Kidney (tissue), 13 donors: ENCODE measurements at regions not wholly inside any gene's neighbourhood (a gene's known extent, or its start where the extent isn't known, plus 50 kb on each side); places are given as distances from the start of the nearest gene placed in this dataset.
A peak's percentile ranks its signal among the peaks of the same experiment; 100 is the strongest.

Experiments used
- DNase-seq, 5 donors: peaks; one replicate each; pipeline ENCODE4 v3.0.0-alpha.2; 2013 to 2020
- FAIRE-seq: peaks from 2 replicates; lab custom pipeline; 2012; peaks lifted over from hg19 to GRCh38; lab: Jason Lieb, UNC
- H3K27ac ChIP-seq, 2 donors: one replicate each; pipeline ENCODE4 v1.7.0; 2013; ENCODE audit warnings: low read depth in 2 of 2, low read length in 2 of 2, inconsistent platforms in 1 of 2
- H3K27me3 ChIP-seq: one replicate; pipeline ENCODE4 v1.7.1; 2013; ENCODE audit warnings: low read length, inconsistent platforms; ENCODE audit not compliant: control insufficient read depth, insufficient read depth
- H3K36me3 ChIP-seq, 3 donors: one replicate each; pipeline versions ENCODE4 v1.7.0 to v1.7.1; 2013; ENCODE audit warnings: low read length in 3 of 3, control low read depth in 1 of 3, inconsistent platforms in 1 of 3; ENCODE audit not compliant: insufficient read depth in 3 of 3, control insufficient read depth in 2 of 3
- H3K4me1 ChIP-seq, 3 donors: one replicate each; pipeline versions ENCODE4 v1.7.0 to v1.7.1; 2013; ENCODE audit warnings: low read length in 3 of 3, inconsistent platforms in 1 of 3, low read depth in 1 of 3; ENCODE audit not compliant: control insufficient read depth in 2 of 3, insufficient read depth in 2 of 3
- H3K4me3 ChIP-seq, 3 donors: one replicate each; pipeline versions ENCODE4 v1.7.0 to v1.8.1; 2013; ENCODE audit warnings: low read length in 3 of 3, control low read depth in 1 of 3, inconsistent platforms in 1 of 3
- H3K9ac ChIP-seq, 3 donors: one replicate each; pipeline versions ENCODE4 v1.7.0 to v1.7.1; 2013; ENCODE audit warnings: low read length in 3 of 3, control low read depth in 1 of 3, inconsistent platforms in 1 of 3
- H3K9me3 ChIP-seq, 3 donors: one replicate each; pipeline versions ENCODE4 v1.7.0 to v1.7.1; 2013; ENCODE audit warnings: low read length in 3 of 3, control low read depth in 1 of 3, inconsistent platforms in 1 of 3; ENCODE audit not compliant: control insufficient read depth in 2 of 3, insufficient read depth in 1 of 3
- CTCF ChIP-seq: IDR thresholded peaks from 3 replicates; pipeline ENCODE4 v1.5.1; 2012; ENCODE audit warnings: mild to moderate bottlenecking, moderate library complexity, borderline replicate concordance; ENCODE audit not compliant: insufficient read depth; ENCODE audit errors: extremely low read depth
- intact Hi-C: fragments of 100-400 bp; cut with DNase I; formaldehyde crosslinking; loops from one replicate; pipeline ENCODE4 v1.11.1; 2022
- donor health status: control.
- donor health status: control.
- donor health status: control.
- donor health status: control.
- donor health status: control.
- donor health status: DM: yes; HTN: yes; CAD: no.
- donor health status: Normal renal cell carcinoma (clear cell type).

GRCh38 chr7:131688738-131689661, 132.6 kb upstream of the PODXL start:
- peaks cover 0 to 21% (median 12%) of the 10 kb centered on the region in 3 donors for H3K4me1 ChIP-seq
- H3K4me3 ChIP-seq, result peak overlapping the region in 1 of 3 donors; percentile 13
- peak overlapping the region; percentile 23 to 65 for H3K27ac ChIP-seq
- intact Hi-C loops, result no loop called here
- H3K27me3 ChIP-seq, result no peaks in the 10 kb centered on the region
- TF ChIP-seq CTCF, result peak; percentile 97
- H3K36me3 ChIP-seq, result no peaks in the 10 kb centered on the region
- H3K9me3 ChIP-seq, result no peaks in the 10 kb centered on the region
- H3K9ac ChIP-seq, result peak overlapping the region in 1 of 3 donors; percentile 19
- FAIRE-seq, result no peak
- peak; percentile 73 to 83 (median 80) for DNase-seq

- Histone ChIP-seq H3K27ac (no peak overlapping the region), H3K9me3 (no peaks in the 10 kb centered on the region), H3K9ac (no peak overlapping the region), H3K4me3 (no peak overlapping the region), H3K27me3 (no peaks in the 10 kb centered on the region), H3K4me1 (peaks cover 0 to 21% (median 12%) of the 10 kb centered on the region in 3 donors), H3K36me3 (no peaks in the 10 kb centered on the region)
- no peak for TF ChIP-seq CTCF
- intact Hi-C loops, result no loop called here
- no peak for FAIRE-seq
- DNase-seq, result no peak
These were observed 130.9 kb upstream of the PODXL start for GRCh38 chr7:131687296-131687695.

- no peaks in the 10 kb centered on the region for H3K27me3 ChIP-seq
- intact Hi-C loops, result no loop called here
- H3K9me3 ChIP-seq, result no peaks in the 10 kb centered on the region
- H3K36me3 ChIP-seq, result no peaks in the 10 kb centered on the region
- TF ChIP-seq CTCF, result no peak
- H3K4me3 ChIP-seq, result no peak overlapping the region
- no peak for DNase-seq
- FAIRE-seq, result no peak
- H3K4me1 ChIP-seq, result peaks cover 0 to 19% (median 12%) of the 10 kb centered on the region in 3 donors
- no peak overlapping the region for H3K9ac ChIP-seq
- H3K27ac ChIP-seq, result no peak overlapping the region
These were observed 130.4 kb upstream of the PODXL start for GRCh38 chr7:131686833-131687232.
